Body of pancreas (tissue), 4 donors: ENCODE measurements at regions not wholly inside any gene's neighbourhood (a gene's known extent, or its start where the extent isn't known, plus 50 kb on each side); places are given as distances from the start of the nearest gene placed in this dataset.

Source experiments
- CTCF ChIP-seq, 7 experiments: fragments of 450-650 bp in 4 of 7; fragments of 200-600 bp in 3 of 7; sonication (generic) in 3 of 7; IDR thresholded peaks; one replicate each; pipeline ENCODE4 v1.5.1; 2016 to 2019; ENCODE audit warnings: antibody characterized with exemption in 7 of 7
- POLR2A ChIP-seq, 3 donors: fragments of 450-650 bp; IDR thresholded peaks; one replicate each; pipeline ENCODE4 v1.6.1; 2016; ENCODE audit warnings: antibody characterized with exemption in 3 of 3, mild to moderate bottlenecking in 2 of 3

GRCh38 chr5:125283372-125283771, 536.9 kb upstream of the ZNF608 start:
- no peak for TF ChIP-seq POLR2A (IDR thresholded peaks at IDR 0.05)
- no peak for TF ChIP-seq CTCF (IDR thresholded peaks at IDR 0.05)
